HG03571 (cell line): ENCODE measurements at regions not wholly inside any gene's neighbourhood (a gene's known extent, or its start where the extent isn't known, plus 50 kb on each side); places are given as distances from the start of the nearest gene placed in this dataset.

ENCODE experiments used
- ATAC-seq: cut with Tn5 transposase; IDR thresholded peaks from one replicate; pipeline ENCODE4 v1.9.1; 2021; ENCODE audit not compliant: unreplicated experiment

DNA sequence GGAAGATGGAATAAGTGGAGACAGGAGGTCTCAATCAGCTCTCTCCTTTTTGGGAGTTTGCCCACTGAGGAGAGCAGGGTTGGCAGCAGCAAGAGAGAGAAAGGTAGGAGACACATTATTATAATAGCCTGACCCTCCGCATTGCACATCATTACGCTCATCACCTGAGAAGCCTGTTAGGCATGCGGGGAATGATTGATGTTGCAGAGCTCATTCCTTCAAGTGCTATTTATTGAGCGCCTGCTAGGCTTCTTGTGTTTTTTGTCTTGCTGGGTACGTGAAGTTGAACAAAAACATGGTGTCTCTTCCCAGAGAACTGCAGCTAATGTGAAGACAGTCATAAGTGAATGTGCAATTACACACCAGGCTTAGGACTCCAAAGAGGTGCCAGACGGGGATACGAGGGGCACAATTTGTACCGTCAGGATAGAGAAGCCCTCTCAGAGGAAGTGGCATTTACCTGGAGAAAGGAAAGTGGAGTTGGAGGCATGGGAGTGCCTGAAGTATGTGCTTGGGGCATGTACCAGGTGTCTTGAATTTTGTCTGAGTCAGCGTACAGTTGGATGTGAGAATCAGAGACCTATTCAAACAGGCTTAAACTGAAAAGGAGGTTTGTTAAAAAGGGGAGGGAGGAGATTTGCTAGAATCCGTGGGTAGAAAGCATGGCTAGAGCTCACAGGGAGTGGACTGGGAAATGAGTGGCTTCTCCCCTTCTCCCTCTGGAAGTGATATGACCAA is 90.2 kb upstream of the SOD3 start:
- no peak for ATAC-seq

DNA sequence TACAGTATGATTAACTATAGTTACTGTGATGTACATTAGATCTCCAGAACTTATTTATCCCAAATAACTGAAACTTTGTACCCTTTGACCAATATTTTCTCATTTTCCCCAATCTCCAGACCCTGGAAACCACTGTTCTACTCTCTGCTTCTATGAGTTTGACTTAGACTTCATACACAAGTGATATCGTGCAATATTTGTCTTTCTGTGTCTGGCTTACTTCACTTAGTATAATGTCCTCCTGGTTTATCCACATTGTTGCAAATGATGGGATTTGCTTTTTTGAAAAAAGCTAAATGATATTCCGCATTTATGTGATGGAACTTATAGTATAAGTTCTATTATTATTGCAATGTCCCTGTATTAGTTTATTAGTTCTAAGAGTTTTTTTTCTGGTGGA is 81.8 kb upstream of the SOD3 start:
- no peak for ATAC-seq

DNA sequence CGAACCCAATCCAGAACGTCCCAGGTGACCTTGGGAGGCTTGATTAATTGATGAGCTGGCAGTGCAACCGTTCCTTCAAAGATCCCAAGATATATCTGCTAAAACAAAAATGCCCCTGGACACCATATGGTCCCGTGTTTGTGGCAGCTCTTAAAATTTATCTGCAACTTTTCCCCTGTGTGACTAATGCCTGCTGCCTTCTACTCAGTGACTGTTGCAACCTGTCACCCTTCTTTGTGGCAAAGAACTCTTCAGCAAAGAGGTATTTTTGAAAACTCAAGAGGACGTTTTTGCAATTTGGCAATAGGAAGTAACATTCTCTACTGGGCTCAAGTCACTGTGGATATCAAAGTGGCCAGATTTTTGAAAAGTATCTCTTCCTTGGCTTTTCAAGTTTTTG is 75.8 kb upstream of the SOD3 start:
- ATAC-seq = no peak

DNA sequence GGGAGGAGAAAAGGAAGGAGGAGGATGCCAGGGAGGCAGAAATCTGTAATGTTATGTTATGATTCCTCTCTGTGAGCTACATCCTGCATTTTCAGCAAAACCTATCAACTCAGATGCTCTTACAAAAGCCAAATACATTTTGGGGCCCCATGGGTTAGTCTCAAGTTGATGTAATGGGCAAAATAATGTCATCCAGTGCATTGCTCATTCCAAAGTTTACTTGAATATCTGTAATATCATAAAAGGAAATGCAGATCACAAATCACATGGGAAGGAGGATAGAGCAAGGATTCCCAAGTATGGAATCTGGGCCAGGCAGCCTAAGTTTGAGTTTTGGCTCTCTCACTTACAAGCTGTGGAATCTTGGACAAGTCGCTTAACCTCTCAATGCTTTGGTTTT is 74.9 kb upstream of the SOD3 start:
- ATAC-seq = no peak

DNA sequence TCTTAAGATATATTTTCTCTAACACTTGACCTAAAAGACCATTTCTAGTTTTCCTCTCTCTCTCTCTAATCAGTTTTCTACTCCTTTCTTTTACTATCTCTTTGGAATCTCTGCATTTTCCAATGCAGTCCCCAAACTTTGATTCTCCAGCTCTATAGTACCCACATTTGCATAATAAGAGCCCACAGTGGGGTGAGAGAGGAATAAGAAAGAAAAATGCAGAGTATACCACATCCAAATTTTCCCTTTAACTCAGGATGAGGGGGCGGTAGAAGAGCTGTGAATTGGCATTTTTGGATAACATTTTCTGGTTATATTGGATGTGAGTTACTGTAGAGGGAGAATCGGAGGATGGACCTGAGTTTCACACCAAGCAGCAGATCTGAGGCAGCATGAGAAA is 74.4 kb upstream of the SOD3 start:
- no peak for ATAC-seq

DNA sequence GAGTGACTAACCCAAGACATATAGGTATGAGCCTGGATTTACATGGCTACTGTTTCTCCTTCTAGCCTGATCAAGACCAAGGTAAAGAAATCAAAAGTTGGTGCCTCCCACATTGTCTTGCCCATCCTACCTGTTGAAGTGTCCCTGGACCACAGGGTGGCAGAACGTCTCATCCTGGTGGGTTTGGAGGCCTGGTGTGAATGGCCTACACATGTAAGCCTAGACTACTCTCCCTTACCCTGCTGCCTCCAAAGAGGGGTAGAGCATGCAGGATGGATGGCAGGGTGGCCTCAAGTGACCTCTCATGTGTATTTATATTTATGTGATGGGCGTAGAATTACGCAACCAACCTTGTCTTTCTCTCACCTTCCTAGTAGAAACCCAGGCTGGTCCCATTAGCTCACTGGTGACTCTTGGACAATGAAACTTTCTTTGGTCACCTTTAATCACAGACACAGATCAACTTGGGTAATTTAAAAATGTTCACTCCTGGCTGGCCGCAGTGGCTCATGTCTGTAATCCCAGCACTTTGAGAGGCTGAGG is 73.3 kb upstream of the SOD3 start:
- no peak for ATAC-seq

DNA sequence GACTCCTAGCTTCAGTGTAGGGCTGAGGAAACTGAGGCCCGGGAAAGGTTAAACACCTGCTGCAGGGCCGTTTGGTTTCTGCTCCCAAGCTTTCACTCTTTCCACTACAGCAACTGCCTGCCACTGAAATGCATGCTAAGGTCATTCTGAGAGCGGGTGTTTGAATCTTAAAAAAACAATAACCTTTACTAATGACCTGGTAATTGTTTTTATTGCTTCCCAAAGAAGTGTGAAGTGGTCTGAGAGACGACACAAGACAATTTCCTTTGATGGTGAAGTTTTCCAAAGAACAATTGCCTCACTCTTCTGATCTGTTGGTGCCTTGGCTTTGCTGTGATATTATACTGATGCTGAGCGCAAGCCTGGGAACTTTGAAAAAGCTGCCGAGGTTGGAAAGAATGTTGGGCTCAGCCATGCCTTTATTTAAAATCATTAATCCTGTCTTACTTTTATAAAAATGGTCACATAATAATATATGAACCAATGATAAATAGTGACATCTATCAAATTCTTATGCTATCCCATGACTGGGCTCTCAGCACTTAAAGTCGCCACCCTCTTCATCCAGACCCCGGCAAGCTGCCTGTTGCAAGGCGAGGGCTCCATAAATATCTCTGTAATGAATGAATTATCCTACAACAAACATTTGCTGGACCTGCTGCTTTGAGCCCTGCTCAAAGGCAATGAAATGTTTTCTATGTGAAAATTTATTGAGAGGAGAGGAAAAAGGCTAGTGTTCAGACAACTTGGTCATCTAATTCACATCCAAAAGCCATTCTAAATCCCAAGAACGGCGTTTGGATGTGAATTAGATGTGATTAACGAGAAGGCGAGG is 67.8 kb upstream of the SOD3 start:
- ATAC-seq = no peak

DNA sequence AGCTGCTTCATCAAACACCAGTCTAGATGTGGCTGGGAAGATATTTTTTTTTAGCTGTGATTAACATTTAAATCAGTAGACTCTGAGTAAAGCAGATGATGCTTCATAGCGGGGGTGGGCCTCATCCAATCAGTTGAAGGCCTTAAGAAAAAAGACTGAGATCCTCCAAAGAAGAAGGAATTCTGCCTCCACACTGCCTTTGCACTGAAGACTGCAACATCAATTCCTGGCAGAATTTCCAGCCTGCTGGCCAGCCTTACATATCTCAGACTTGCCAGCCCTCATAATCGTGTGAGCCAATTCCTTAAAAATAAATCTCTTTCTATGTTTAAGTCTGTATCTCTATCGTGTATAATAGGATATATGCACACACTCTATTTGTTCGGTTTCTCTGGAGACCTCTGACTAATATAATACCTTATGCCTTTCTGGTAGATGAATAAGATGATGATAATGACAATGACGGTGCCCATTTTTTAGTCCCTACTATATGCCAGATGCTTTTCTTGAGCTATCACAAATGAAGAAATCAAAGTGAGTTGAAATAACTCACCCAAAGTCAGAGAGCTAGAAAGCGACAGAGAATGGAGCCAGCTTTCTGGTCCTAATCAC is 66.1 kb upstream of the SOD3 start:
- ATAC-seq = no peak

DNA sequence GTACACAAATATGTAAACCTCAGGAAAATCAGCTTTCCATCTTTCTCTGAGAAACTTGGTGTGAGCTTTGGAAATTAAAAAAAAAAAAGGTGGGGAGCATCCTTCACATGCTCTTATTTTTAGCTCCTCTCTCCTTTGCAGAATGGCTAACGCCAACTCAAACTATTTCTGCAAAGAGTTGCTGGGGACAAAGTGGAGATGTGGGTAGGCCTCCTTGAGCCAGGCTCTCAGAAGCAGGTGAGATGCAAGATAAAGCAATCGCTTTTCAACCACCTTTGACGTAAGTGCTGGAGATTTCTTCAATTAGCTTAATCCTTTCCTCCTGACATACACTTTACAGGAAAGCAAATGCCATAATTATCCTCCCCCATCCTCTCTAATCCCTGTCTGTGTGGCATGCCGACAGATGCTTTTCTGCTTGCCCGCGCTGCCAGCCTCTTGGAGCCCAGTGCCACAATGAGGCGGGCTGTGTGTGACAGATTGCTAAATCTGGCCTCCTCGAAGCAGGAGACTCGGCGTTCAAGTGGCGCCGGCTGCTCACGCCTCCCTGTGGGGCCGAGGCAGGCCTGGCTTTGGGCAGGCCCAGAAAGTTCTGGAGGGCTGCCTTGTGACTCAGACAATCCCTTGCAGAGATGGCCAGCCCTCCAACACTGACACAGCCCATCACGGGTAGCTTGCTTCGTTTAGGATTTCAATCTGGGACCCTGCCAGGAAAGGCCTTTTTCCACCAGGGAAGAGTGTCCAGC is 64.9 kb upstream of the SOD3 start:
- no peak for ATAC-seq

DNA sequence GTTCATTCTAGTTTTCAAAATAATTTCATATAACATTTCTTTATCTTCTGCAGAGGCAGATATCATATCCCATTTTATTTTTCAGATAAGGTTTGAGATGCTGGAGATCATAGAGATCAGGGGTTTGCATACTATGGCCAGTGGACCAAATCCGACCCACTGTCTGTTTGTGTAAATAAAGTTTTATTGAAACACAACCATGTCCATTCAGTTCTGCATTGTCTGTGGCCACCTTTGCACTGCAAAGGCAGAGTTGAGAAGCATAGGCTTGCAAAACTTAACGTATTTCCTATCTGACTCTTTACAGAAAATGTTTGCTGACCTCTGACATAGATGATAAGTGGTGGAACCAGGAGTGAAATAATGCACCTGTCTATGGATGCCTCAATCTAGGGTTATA is 63.9 kb upstream of the SOD3 start:
- no peak for ATAC-seq

DNA sequence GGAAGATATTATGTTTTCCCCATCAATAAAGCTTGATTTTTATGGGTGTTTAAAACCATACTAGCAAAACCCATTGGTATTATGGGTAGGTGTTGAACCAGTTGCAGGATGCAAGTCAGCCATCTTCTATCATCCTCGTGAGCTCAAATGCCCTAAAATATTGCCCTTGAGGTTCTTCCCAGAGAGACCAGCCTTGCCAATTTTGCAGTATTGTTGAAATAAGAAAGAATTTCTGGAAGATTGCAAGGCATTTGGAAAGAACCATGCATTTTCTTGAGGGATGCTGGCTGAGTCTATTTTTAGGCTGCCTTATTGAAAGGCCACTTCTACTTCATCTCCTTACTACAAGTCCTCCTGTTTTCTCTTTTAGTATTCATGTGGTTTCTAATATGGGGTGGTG is 60.9 kb upstream of the SOD3 start:
- no peak for ATAC-seq

DNA sequence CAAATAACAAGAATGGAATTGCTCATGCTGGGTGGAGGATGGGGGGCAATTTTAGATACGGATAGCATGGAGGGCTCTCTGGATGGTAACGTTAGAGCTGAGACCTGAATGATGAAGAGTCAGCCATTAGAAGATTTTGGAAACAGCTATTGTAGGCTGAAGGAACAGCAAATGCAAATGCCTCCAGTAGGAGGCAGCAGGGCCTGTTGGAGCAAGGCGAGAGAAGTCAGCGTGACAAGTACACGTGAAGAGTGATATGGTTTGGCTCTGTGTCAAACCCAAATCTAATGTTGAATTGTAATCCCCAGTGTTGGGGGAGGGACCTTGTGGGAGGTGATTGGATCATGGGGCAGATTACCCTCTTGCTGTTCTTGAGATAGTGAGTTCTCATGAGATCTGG is 59.3 kb upstream of the SOD3 start:
- ATAC-seq = no peak

DNA sequence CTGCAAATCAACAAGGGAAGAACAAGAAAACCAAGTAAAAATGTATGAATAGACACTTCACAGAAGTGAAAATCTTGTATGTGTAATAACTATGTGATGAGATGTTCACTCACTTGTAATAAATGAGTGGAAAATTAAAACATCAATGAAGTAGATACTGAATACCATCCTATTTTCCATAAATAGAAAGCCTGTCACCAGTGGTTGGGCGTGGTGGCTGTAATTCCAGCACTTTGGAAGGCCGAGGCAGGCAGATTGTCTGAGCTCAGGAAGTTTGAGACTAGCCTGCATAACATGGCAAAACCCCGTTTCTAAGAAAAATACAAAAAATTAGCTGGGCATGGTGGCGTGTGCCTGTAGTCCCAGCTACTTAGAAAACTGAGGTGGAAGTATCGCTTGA is 53.5 kb upstream of the SOD3 start:
- no peak for ATAC-seq

DNA sequence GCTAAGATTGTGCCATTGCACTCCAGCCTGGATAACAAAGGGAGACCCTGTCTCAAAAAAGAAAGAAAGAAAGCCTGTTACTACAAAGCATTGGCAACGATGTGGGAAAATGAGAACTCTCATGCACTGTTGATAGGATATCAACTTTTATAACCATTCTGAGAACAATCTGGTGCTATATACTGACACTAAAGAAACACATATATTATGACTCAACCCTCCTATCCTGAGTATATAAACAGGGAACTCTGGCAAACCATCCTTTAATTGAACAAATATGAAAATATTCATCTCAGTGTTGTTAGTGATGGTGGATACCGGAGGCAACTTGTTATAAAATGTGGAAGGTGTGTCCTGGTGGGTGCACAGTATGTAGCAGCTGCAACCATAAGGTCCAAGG is 53.0 kb upstream of the SOD3 start:
- ATAC-seq = no peak

DNA sequence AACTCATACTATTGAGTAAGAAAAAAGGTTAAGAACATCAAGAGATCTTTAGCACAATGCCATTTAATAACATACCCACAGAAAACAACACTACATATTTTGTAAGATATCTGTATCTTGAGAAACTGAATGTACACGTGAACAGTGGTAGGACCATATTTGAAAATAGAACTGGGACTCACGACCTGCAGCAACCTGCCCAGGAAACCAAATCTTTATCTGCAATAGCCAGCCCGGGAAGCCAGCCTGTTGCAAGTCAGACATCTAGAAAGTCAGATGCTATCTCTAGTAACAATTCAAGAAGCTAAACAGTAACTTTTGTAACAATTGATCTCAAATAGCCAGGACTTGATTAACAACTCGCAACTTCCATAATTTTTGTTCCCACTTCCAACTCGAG is 52.6 kb upstream of the SOD3 start:
- ATAC-seq = no peak

DNA sequence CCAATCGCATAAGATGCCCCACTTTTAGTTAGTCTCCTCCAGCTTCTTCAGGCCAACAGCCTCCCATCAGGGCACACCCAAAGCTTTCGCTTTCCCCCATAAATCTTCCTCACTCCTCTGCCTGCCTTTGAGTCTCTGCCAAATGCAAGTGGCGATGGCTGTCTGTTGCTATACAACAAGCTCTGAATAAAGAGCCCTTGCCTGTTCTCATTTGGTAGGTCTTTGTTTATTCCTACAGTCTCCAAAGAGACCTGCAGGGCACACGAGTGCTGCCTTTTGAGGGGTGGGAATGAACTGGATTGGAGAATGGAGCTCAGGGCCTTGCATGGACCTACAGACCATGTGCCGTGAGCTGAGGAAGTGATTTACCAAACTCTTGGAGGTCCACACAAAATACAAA is 52.2 kb upstream of the SOD3 start:
- ATAC-seq = no peak

DNA sequence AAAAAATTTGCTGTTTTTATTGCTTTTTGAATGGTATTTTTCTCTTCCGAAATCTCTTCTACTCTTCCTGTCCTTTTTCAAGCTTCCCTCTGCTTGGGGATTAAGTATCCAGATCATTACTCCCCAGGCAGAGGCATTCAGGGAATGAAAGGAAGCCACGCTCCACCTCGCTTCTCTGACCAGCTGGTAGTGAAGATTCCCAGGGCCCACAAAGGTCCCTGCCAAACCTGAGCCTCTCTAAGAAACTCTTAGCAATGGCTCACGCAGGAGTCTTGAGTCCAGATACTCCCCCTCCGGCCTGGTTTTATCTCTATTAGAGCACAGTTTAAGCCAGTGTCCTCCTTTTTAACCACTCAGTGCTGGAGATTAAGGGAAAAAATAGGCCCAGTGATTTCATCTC is 51.4 kb upstream of the SOD3 start:
- no peak for ATAC-seq

DNA sequence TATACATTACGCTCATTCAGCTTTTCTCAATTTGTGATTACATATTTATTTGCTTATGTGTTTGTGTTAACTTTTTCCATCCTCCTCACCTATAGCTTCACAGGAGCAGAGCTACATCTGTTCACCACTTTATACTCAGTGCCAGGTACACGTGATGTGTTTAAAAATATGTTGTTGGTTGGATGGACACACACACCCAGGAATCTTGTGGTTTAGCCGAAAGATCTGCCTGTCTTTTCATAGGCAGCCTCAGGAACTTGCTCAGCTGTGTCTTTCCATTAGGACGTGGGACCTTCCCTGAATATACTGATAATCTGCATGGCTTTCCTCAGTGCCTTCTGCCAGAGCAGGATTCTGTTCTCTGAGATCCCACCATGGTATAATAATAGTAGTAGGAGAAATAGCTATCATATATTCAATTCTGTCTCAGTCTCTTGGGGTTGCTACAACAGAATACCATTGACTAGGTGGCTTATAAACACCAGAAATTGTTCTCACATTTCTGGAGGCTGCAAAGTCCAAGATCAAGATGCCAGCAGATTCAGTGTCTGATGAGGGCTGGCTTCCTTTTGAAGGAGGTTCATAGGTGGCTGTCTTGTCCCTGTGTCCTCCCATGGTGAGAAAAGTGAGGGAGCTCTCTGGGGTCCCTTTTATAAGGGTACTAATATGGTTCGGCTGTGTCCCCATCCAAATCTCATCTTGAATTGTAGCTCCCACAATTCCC is 50.0 kb upstream of the SOD3 start:
- ATAC-seq = no peak
